ENCODE measurements at regions not wholly inside any gene's neighbourhood (a gene's known extent, or its start where the extent isn't known, plus 50 kb on each side); places are given as distances from the start of the nearest gene placed in this dataset.

- TF ChIP-seq CTCF (IDR thresholded peaks at IDR 0.05; ENCODE audit: unreplicated experiment in 3 of 3) = no peak
- Mint-ChIP-seq H3K9me3 (no peaks in the 10 kb centered on the region), H3K4me3 (no peak overlapping the region), H3K27ac (peak overlapping the region in 2 of 3 experiments; percentile 25 to 45), H3K27me3 (ENCODE audit: low read depth) (peaks cover 12% of the 10 kb centered on the region), H3K4me1 (peaks cover 12% of the 10 kb centered on the region), H3K36me3 (ENCODE audit: low read depth) (no peaks in the 10 kb centered on the region)
Measured at GRCh38 chr4:152243896-152244595, 291.8 kb downstream of the FBXW7 start.

- peaks cover 12% of the 10 kb centered on the region for H3K27me3 Mint-ChIP-seq (ENCODE audit: low read depth)
- no peak overlapping the region for H3K4me3 Mint-ChIP-seq
- H3K9me3 Mint-ChIP-seq = no peaks in the 10 kb centered on the region
- no peak for TF ChIP-seq CTCF (IDR thresholded peaks at IDR 0.05; ENCODE audit: unreplicated experiment in 3 of 3)
- no peaks in the 10 kb centered on the region for H3K36me3 Mint-ChIP-seq (ENCODE audit: low read depth)
- H3K4me1 Mint-ChIP-seq = peaks cover 12% of the 10 kb centered on the region
- H3K27ac Mint-ChIP-seq = no peak overlapping the region
Measured at GRCh38 chr4:152243206-152243605, 292.7 kb downstream of the FBXW7 start.

- H3K27me3 Mint-ChIP-seq (ENCODE audit: low read depth) = peaks cover 12% of the 10 kb centered on the region
- H3K9me3 Mint-ChIP-seq = no peaks in the 10 kb centered on the region
- H3K27ac Mint-ChIP-seq = no peak overlapping the region
- H3K4me1 Mint-ChIP-seq = peaks cover 8% of the 10 kb centered on the region
- no peaks in the 10 kb centered on the region for H3K36me3 Mint-ChIP-seq (ENCODE audit: low read depth)
- no peak overlapping the region for H3K4me3 Mint-ChIP-seq
- no peak for TF ChIP-seq CTCF (IDR thresholded peaks at IDR 0.05; ENCODE audit: unreplicated experiment in 3 of 3)
Measured at GRCh38 chr4:152240232-152240631, 295.7 kb downstream of the FBXW7 start.

GRCh38 chr4:152239216-152239615, 296.7 kb downstream of the FBXW7 start:
- Mint-ChIP-seq H3K4me1 (peaks cover 6% of the 10 kb centered on the region), H3K9me3 (no peaks in the 10 kb centered on the region), H3K27me3 (ENCODE audit: low read depth) (peaks cover 5% of the 10 kb centered on the region), H3K4me3 (no peak overlapping the region), H3K36me3 (ENCODE audit: low read depth) (no peaks in the 10 kb centered on the region), H3K27ac (no peak overlapping the region)
- no peak for TF ChIP-seq CTCF (IDR thresholded peaks at IDR 0.05; ENCODE audit: unreplicated experiment in 3 of 3)

GRCh38 chr4:152236519-152237056, 299.3 kb downstream of the FBXW7 start:
- Mint-ChIP-seq H3K4me1 (no peaks in the 10 kb centered on the region), H3K27me3 (ENCODE audit: low read depth) (no peaks in the 10 kb centered on the region), H3K27ac (no peak overlapping the region), H3K4me3 (no peak overlapping the region), H3K36me3 (ENCODE audit: low read depth) (no peaks in the 10 kb centered on the region), H3K9me3 (no peaks in the 10 kb centered on the region)
- TF ChIP-seq CTCF (IDR thresholded peaks at IDR 0.05; ENCODE audit: unreplicated experiment in 3 of 3) = no peak

GRCh38 chr4:152235718-152236117, 300.2 kb downstream of the FBXW7 start:
- Mint-ChIP-seq H3K4me1 (no peaks in the 10 kb centered on the region), H3K4me3 (no peak overlapping the region), H3K27ac (no peak overlapping the region), H3K36me3 (ENCODE audit: low read depth) (no peaks in the 10 kb centered on the region), H3K9me3 (no peaks in the 10 kb centered on the region), H3K27me3 (ENCODE audit: low read depth) (no peaks in the 10 kb centered on the region)
- TF ChIP-seq CTCF (IDR thresholded peaks at IDR 0.05; ENCODE audit: unreplicated experiment in 3 of 3) = no peak

All from nephron (organoid).